ENCODE measurements at regions not wholly inside any gene's neighbourhood (a gene's known extent, or its start where the extent isn't known, plus 50 kb on each side); places are given as distances from the start of the nearest gene placed in this dataset.

GRCh38 chr15:95405447-95405846 is 925.1 kb upstream of the NR2F2 start:
- Histone ChIP-seq H3K9ac (ENCODE audit: low read depth, low read length, poor library complexity, severe bottlenecking) (no peak overlapping the region), H3K9me3 (ENCODE audit: insufficient read depth, low read depth, low read length) (no peaks in the 10 kb centered on the region), H3K36me3 (ENCODE audit: insufficient read depth, low read length) (no peaks in the 10 kb centered on the region), H3K79me2 (ENCODE audit: insufficient read depth, low read length) (no peaks in the 10 kb centered on the region), H3F3A (ENCODE audit: low read depth) (no peaks in the 10 kb centered on the region), H4K20me1 (ENCODE audit: insufficient read depth, low read length, poor library complexity, severe bottlenecking) (no peaks in the 10 kb centered on the region), H3K9me2 (replicated peaks; ENCODE audit: low read depth, low read length) (no peaks in the 10 kb centered on the region), H3K4me3 (ENCODE audit: low read length, poor library complexity, severe bottlenecking) (no peak overlapping the region), H3K4me1 (ENCODE audit: insufficient read depth, low read length, poor library complexity, severe bottlenecking) (no peaks in the 10 kb centered on the region), H3K4me2 (ENCODE audit: low read depth, low read length, poor library complexity, severe bottlenecking) (no peak overlapping the region), H3K27me3 (ENCODE audit: insufficient read depth, low read length, poor library complexity, severe bottlenecking) (peaks cover 48% of the 10 kb centered on the region), H2AFZ (ENCODE audit: low read length) (no peak overlapping the region)
- no peak for TF ChIP-seq EZH2phosphoT487 (IDR thresholded peaks at IDR 0.05; ENCODE audit: borderline replicate concordance)
- TF ChIP-seq, protein P1, sequence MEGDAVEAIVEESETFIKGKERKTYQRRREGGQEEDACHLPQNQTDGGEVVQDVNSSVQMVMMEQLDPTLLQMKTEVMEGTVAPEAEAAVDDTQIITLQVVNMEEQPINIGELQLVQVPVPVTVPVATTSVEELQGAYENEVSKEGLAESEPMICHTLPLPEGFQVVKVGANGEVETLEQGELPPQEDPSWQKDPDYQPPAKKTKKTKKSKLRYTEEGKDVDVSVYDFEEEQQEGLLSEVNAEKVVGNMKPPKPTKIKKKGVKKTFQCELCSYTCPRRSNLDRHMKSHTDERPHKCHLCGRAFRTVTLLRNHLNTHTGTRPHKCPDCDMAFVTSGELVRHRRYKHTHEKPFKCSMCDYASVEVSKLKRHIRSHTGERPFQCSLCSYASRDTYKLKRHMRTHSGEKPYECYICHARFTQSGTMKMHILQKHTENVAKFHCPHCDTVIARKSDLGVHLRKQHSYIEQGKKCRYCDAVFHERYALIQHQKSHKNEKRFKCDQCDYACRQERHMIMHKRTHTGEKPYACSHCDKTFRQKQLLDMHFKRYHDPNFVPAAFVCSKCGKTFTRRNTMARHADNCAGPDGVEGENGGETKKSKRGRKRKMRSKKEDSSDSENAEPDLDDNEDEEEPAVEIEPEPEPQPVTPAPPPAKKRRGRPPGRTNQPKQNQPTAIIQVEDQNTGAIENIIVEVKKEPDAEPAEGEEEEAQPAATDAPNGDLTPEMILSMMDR (conservative IDR thresholded peaks at IDR 0.05; ENCODE audit: low read length): no peak

DNA sequence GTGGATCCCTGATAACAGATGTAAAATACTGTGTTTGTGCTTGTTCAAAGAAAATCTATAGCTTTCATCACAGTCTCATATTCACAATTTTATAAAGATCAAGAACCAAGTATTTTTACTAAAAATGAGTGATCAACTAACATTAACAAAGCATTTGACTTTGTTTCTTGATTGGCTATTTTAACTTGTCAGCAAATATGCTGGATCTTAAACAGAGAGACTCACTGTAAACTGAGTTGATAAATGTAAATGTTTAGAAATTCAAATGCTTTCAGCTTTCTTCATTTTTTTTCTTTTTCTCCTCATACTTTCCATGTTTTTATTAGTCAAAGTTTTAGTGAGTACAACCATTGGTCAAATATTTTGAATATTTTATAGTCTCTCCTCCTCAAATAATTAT is 923.0 kb upstream of the NR2F2 start:
- TF ChIP-seq, protein P1 (conservative IDR thresholded peaks at IDR 0.05; ENCODE audit: low read length): no peak
- no peak for TF ChIP-seq EZH2phosphoT487 (IDR thresholded peaks at IDR 0.05; ENCODE audit: borderline replicate concordance)
- Histone ChIP-seq H3K9me2 (replicated peaks; ENCODE audit: low read depth, low read length) (no peaks in the 10 kb centered on the region), H3F3A (ENCODE audit: low read depth) (no peaks in the 10 kb centered on the region), H3K4me2 (ENCODE audit: low read depth, low read length, poor library complexity, severe bottlenecking) (no peak overlapping the region), H3K9me3 (ENCODE audit: insufficient read depth, low read depth, low read length) (no peaks in the 10 kb centered on the region), H3K9ac (ENCODE audit: low read depth, low read length, poor library complexity, severe bottlenecking) (no peak overlapping the region), H3K36me3 (ENCODE audit: insufficient read depth, low read length) (no peaks in the 10 kb centered on the region), H2AFZ (ENCODE audit: low read length) (no peak overlapping the region), H3K79me2 (ENCODE audit: insufficient read depth, low read length) (no peaks in the 10 kb centered on the region), H3K4me1 (ENCODE audit: insufficient read depth, low read length, poor library complexity, severe bottlenecking) (no peaks in the 10 kb centered on the region), H3K4me3 (ENCODE audit: low read length, poor library complexity, severe bottlenecking) (no peak overlapping the region), H3K27me3 (ENCODE audit: insufficient read depth, low read length, poor library complexity, severe bottlenecking) (peaks cover 50% of the 10 kb centered on the region), H4K20me1 (ENCODE audit: insufficient read depth, low read length, poor library complexity, severe bottlenecking) (no peaks in the 10 kb centered on the region)

GRCh38 chr15:95409211-95409610 is 921.3 kb upstream of the NR2F2 start:
- Histone ChIP-seq H3F3A (ENCODE audit: low read depth) (no peaks in the 10 kb centered on the region), H4K20me1 (ENCODE audit: insufficient read depth, low read length, poor library complexity, severe bottlenecking) (no peaks in the 10 kb centered on the region), H3K4me2 (ENCODE audit: low read depth, low read length, poor library complexity, severe bottlenecking) (no peak overlapping the region), H3K4me1 (ENCODE audit: insufficient read depth, low read length, poor library complexity, severe bottlenecking) (no peaks in the 10 kb centered on the region), H3K9ac (ENCODE audit: low read depth, low read length, poor library complexity, severe bottlenecking) (no peak overlapping the region), H3K27me3 (ENCODE audit: insufficient read depth, low read length, poor library complexity, severe bottlenecking) (peaks cover 63% of the 10 kb centered on the region), H3K4me3 (ENCODE audit: low read length, poor library complexity, severe bottlenecking) (no peak overlapping the region), H3K79me2 (ENCODE audit: insufficient read depth, low read length) (no peaks in the 10 kb centered on the region), H2AFZ (ENCODE audit: low read length) (no peak overlapping the region), H3K36me3 (ENCODE audit: insufficient read depth, low read length) (no peaks in the 10 kb centered on the region), H3K9me2 (replicated peaks; ENCODE audit: low read depth, low read length) (no peaks in the 10 kb centered on the region), H3K9me3 (ENCODE audit: insufficient read depth, low read depth, low read length) (no peaks in the 10 kb centered on the region)
- no peak for TF ChIP-seq EZH2phosphoT487 (IDR thresholded peaks at IDR 0.05; ENCODE audit: borderline replicate concordance)
- TF ChIP-seq, protein P1 (conservative IDR thresholded peaks at IDR 0.05; ENCODE audit: low read length): no peak
